ENCODE measurements at regions not wholly inside any gene's neighbourhood (a gene's known extent, or its start where the extent isn't known, plus 50 kb on each side); places are given as distances from the start of the nearest gene placed in this dataset.
"Not testable (repeated sequence)": the region's sequence is repeated elsewhere in the genome, so short reads cannot be mapped to it uniquely, and the experiment has no call there.

DNA sequence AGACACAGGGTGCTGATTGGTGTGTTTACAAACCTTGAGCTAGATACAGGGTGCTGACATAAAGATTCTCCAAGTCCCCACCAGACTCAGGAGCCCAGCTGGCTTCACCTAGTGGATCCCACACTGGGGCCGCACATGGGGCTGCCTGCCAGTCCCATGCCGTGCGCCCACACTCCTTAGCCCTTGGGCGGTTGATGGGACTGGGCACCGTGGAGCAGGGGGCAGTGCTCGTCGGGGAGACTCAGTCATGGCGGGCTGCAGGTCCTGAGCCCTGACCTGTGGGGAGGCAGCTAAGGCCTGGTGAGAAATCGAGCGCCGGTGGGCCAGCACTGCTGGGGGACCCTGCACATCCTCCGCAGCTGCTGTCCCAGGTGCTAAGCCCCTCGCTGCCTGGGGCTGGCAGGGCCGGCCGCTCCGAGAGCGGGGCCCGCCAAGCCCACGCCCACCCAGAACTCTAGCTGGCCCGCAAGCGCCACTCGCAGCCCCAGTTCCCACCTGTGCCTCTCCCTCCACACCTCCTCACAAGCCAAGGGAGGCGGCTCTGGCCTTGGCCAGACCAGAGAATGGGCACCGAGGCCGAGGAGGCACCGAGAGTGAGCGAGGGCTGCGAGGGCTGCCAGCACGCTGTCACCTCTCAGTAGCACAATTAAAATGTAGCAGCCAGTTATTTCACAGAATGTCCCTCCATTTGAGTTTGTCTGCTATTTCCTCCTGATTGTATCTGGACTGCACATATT is 76.1 kb upstream of the PNPLA4 start:
- no peak for DNase-seq
- no peaks in the 10 kb centered on the region for H3K9me3 Mint-ChIP-seq
- no peaks in the 10 kb centered on the region for H3K27me3 ChIP-seq (ENCODE audit: control insufficient read depth, insufficient read depth, low read length)
- ATAC-seq, result no peak
- H3K4me1 Mint-ChIP-seq, result peaks cover 6 to 10% of the 10 kb centered on the region in 2 donors
- no peaks in the 10 kb centered on the region for H3K36me3 ChIP-seq (ENCODE audit: control insufficient read depth, insufficient read depth, low read length)
- no peak overlapping the region for H3K4me3 Mint-ChIP-seq
- no peak overlapping the region for H3K4me3 ChIP-seq (ENCODE audit: low read length)
- H3K27ac ChIP-seq (ENCODE audit: low read length), result no peak overlapping the region
- no peak overlapping the region for H3K27ac Mint-ChIP-seq
- no peaks in the 10 kb centered on the region for H3K4me1 ChIP-seq (ENCODE audit: control insufficient read depth, insufficient read depth, low read length)
- no peaks in the 10 kb centered on the region for H3K27me3 Mint-ChIP-seq (ENCODE audit: low read depth in 2 of 2)
- TF ChIP-seq, protein P1, sequence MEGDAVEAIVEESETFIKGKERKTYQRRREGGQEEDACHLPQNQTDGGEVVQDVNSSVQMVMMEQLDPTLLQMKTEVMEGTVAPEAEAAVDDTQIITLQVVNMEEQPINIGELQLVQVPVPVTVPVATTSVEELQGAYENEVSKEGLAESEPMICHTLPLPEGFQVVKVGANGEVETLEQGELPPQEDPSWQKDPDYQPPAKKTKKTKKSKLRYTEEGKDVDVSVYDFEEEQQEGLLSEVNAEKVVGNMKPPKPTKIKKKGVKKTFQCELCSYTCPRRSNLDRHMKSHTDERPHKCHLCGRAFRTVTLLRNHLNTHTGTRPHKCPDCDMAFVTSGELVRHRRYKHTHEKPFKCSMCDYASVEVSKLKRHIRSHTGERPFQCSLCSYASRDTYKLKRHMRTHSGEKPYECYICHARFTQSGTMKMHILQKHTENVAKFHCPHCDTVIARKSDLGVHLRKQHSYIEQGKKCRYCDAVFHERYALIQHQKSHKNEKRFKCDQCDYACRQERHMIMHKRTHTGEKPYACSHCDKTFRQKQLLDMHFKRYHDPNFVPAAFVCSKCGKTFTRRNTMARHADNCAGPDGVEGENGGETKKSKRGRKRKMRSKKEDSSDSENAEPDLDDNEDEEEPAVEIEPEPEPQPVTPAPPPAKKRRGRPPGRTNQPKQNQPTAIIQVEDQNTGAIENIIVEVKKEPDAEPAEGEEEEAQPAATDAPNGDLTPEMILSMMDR (IDR thresholded peaks at IDR 0.05), result no peak
- peaks cover 2% of the 10 kb centered on the region for H3K9me3 ChIP-seq (ENCODE audit: control insufficient read depth, insufficient read depth, low read length)
- 98% methylated on average over 29 of the region's 29 CpGs for WGBS (ENCODE audit: insufficient coverage)
- H3K36me3 Mint-ChIP-seq, result no peaks in the 10 kb centered on the region
- intact Hi-C loops (cut with micrococcal nuclease), result no loop called here

GRCh38 chrX:7996851-7997250 is 69.6 kb upstream of the PNPLA4 start:
- Histone ChIP-seq H3K4me1 (ENCODE audit: control insufficient read depth, insufficient read depth, low read length) (no peaks in the 10 kb centered on the region), H3K27ac (ENCODE audit: low read length) (no peak overlapping the region), H3K4me3 (ENCODE audit: low read length) (no peak overlapping the region), H3K27me3 (ENCODE audit: control insufficient read depth, insufficient read depth, low read length) (no peaks in the 10 kb centered on the region), H3K36me3 (ENCODE audit: control insufficient read depth, insufficient read depth, low read length) (no peaks in the 10 kb centered on the region), H3K9me3 (ENCODE audit: control insufficient read depth, insufficient read depth, low read length) (peaks cover 2% of the 10 kb centered on the region)
- H3K4me1 Mint-ChIP-seq, result no peaks in the 10 kb centered on the region
- intact Hi-C loops (cut with micrococcal nuclease), result loop anchor here (1.0 to 5.0 kb wide), 2 partner anchors 741 to 820 kb away; no protein-coding TSS in a partner anchor
- H3K27ac Mint-ChIP-seq, result no peak overlapping the region
- no peaks in the 10 kb centered on the region for H3K36me3 Mint-ChIP-seq
- no peaks in the 10 kb centered on the region for H3K27me3 Mint-ChIP-seq (ENCODE audit: low read depth in 2 of 2)
- TF ChIP-seq, protein P1 (IDR thresholded peaks at IDR 0.05), result peak; percentile 1
- H3K4me3 Mint-ChIP-seq, result no peak overlapping the region
- ATAC-seq (no peak), DNase-seq (no peak)
- H3K9me3 Mint-ChIP-seq, result no peaks in the 10 kb centered on the region

DNA sequence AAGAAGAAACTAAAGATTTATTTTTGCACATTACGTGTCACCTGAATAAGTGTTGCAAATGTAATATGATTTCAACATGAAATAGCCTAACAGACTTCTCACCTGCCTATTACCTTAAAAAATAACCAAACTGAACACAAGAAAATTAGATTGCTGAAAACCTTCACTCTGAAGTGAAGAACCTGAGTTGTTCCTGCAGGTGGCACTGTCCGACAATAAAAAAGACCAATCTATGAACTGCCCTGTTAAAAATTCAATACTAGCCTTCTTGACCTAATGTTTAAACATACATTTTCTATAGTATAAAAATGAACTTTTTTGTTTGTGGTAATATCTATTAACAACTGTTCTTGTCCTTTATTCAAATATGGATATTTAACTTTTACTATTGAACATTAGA is 69.2 kb upstream of the PNPLA4 start:
- Mint-ChIP-seq H3K4me1 (no peaks in the 10 kb centered on the region), H3K36me3 (no peaks in the 10 kb centered on the region), H3K27me3 (ENCODE audit: low read depth in 2 of 2) (no peaks in the 10 kb centered on the region), H3K27ac (no peak overlapping the region), H3K9me3 (no peaks in the 10 kb centered on the region), H3K4me3 (no peak overlapping the region)
- Histone ChIP-seq H3K4me3 (ENCODE audit: low read length) (no peak overlapping the region), H3K9me3 (ENCODE audit: control insufficient read depth, insufficient read depth, low read length) (peaks cover 2% of the 10 kb centered on the region), H3K27me3 (ENCODE audit: control insufficient read depth, insufficient read depth, low read length) (no peaks in the 10 kb centered on the region), H3K36me3 (ENCODE audit: control insufficient read depth, insufficient read depth, low read length) (no peaks in the 10 kb centered on the region), H3K27ac (ENCODE audit: low read length) (no peak overlapping the region), H3K4me1 (ENCODE audit: control insufficient read depth, insufficient read depth, low read length) (no peaks in the 10 kb centered on the region)
- no CpG with 5 or more reads among the region's 2 CpGs for WGBS (ENCODE audit: insufficient coverage)
- intact Hi-C loops (cut with micrococcal nuclease), result loop anchor here (1.0 to 5.0 kb wide), 2 partner anchors 742 to 821 kb away; no protein-coding TSS in a partner anchor
- TF ChIP-seq, protein P1 (IDR thresholded peaks at IDR 0.05), result peak; percentile 56
- DNase-seq (peak in 1 of 2 donors; percentile 63), ATAC-seq (peak in 2 of 3 donors; percentile 31 to 67)

DNA sequence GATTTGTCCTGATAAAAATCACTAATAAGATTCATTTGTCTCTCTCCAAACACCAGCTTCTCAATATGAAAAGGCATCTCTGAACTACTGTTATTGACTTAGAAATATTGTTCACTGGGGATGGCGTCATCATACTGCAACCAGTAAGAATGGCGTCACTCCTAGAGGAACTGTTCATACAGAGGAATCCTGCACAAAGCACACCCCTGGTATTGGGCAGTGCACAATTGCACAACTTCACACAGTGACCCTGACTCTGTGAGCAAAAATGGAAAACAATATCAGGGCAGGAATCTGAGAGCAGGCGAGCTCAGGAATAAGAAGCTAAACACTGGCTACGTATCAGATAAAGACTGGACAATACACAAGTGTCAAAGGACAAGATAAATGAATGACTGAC is 66.7 kb upstream of the PNPLA4 start:
- Mint-ChIP-seq H3K4me1 (no peaks in the 10 kb centered on the region), H3K4me3 (no peak overlapping the region), H3K36me3 (no peaks in the 10 kb centered on the region), H3K9me3 (no peaks in the 10 kb centered on the region), H3K27ac (no peak overlapping the region), H3K27me3 (ENCODE audit: low read depth in 2 of 2) (no peaks in the 10 kb centered on the region)
- Histone ChIP-seq H3K9me3 (ENCODE audit: control insufficient read depth, insufficient read depth, low read length) (peaks cover 2% of the 10 kb centered on the region), H3K27ac (ENCODE audit: low read length) (no peak overlapping the region), H3K4me3 (ENCODE audit: low read length) (no peak overlapping the region), H3K4me1 (ENCODE audit: control insufficient read depth, insufficient read depth, low read length) (no peaks in the 10 kb centered on the region), H3K27me3 (ENCODE audit: control insufficient read depth, insufficient read depth, low read length) (no peaks in the 10 kb centered on the region), H3K36me3 (ENCODE audit: control insufficient read depth, insufficient read depth, low read length) (no peaks in the 10 kb centered on the region)
- ATAC-seq (no peak), DNase-seq (no peak)
- intact Hi-C loops (cut with micrococcal nuclease), result no loop called here
- 98% methylated on average over 4 of the region's 4 CpGs for WGBS (ENCODE audit: insufficient coverage)
- TF ChIP-seq, protein P1 (IDR thresholded peaks at IDR 0.05), result no peak

GRCh38 chrX:7988013-7988759 is 61.0 kb upstream of the PNPLA4 start:
- ATAC-seq; H3K4me1 ChIP-seq (ENCODE audit: control insufficient read depth, insufficient read depth, low read length); H3K4me3 ChIP-seq (ENCODE audit: low read length); H3K36me3 Mint-ChIP-seq; intact Hi-C loops (cut with micrococcal nuclease); H3K27me3 Mint-ChIP-seq (ENCODE audit: low read depth in 2 of 2); H3K4me1 Mint-ChIP-seq; H3K4me3 Mint-ChIP-seq; DNase-seq; H3K9me3 ChIP-seq (ENCODE audit: control insufficient read depth, insufficient read depth, low read length); H3K36me3 ChIP-seq (ENCODE audit: control insufficient read depth, insufficient read depth, low read length); H3K9me3 Mint-ChIP-seq; H3K27me3 ChIP-seq (ENCODE audit: control insufficient read depth, insufficient read depth, low read length); H3K27ac Mint-ChIP-seq; H3K27ac ChIP-seq (ENCODE audit: low read length): not testable (repeated sequence)
- 80% methylated on average over 5 of the region's 6 CpGs for WGBS (ENCODE audit: insufficient coverage)
